A549 (cell line): ENCODE measurements at regions not wholly inside any gene's neighbourhood (a gene's known extent, or its start where the extent isn't known, plus 50 kb on each side); places are given as distances from the start of the nearest gene placed in this dataset.

Experiments used
- ATAC-seq, 2 experiments: fragments of 200-7000 bp in 1 of 2; fragments of >200 bp in 1 of 2; cut with Nextera tagmentation in 1 of 2; cut with Tn5 transposase in 1 of 2; 3 replicates each; pipeline versions ENCODE4 v1.8.0 to v1.9.1; 2018 to 2020; ENCODE audit warnings: mild to moderate bottlenecking in 1 of 2, moderate library complexity in 1 of 2
- CTCF ChIA-PET: fragments of 300-600 bp; sonication (Branson Sonifier 250); formaldehyde crosslinking; extraction: SDS; loops from one replicate; lab custom pipeline; 2021; ENCODE audit warnings: antibody characterized with exemption, inconsistent platforms; lab: Yijun Ruan, JAX
- POLR2A ChIA-PET: fragments of 350-600 bp; formaldehyde crosslinking; extraction: SDS; loops from one replicate; lab custom pipeline; 2021; ENCODE audit warnings: antibody characterized with exemption, inconsistent platforms; lab: Yijun Ruan, JAX
- DNase-seq, 2 experiments: peaks; one replicate each; pipeline versions ENCODE4 v3.0.0 to v3.0.0-alpha.2; 2011 to 2016; ENCODE audit warnings: low read depth in 1 of 2, low spot score in 1 of 2
- FAIRE-seq: peaks from 2 replicates; lab custom pipeline; 2011; peaks lifted over from hg19 to GRCh38; lab: Jason Lieb, UNC
- H3K27ac ChIP-seq, 2 experiments: fragments of >200 bp; sonication (Bioruptor Twin); formaldehyde crosslinking; 3 replicates each; pipeline ENCODE4 v1.5.1; 2016 to 2017
- H3K4me1 ChIP-seq: fragments of >200 bp; sonication (Bioruptor Twin); formaldehyde crosslinking; 3 replicates; pipeline ENCODE4 v1.6.1; 2016
- H3K4me2 ChIP-seq: fragments of >200 bp; sonication (Bioruptor Twin); formaldehyde crosslinking; 3 replicates; pipeline ENCODE4 v1.6.1; 2016
- H3K4me3 ChIP-seq: fragments of >200 bp; sonication (Bioruptor Twin); formaldehyde crosslinking; 3 replicates; pipeline ENCODE4 v1.5.1; 2016
- H3K9me3 ChIP-seq: fragments of >200 bp; sonication (Bioruptor Twin); formaldehyde crosslinking; 3 replicates; pipeline ENCODE4 v1.6.1; 2016
- BHLHE40 ChIP-seq: IDR thresholded peaks from 2 replicates; pipeline ENCODE4 v1.6.1; 2012; ENCODE audit warnings: low read depth, low read length, inconsistent platforms
- CBX2 ChIP-seq: fragments of 200-600 bp; sonication (generic); IDR thresholded peaks from 2 replicates; pipeline ENCODE4 v1.6.1; 2016; ENCODE audit warnings: low read depth, mild to moderate bottlenecking, borderline replicate concordance
- CEBPB ChIP-seq, 2 experiments: fragments of >200 bp in 1 of 2; sonication (Bioruptor Twin) in 1 of 2; formaldehyde crosslinking in 1 of 2; IDR thresholded peaks; 2 replicates each; pipeline ENCODE4 v1.6.1; 2012 to 2016
- CTCF ChIP-seq: fragments of >200 bp; sonication (Bioruptor Twin); formaldehyde crosslinking; IDR thresholded peaks from 3 replicates; pipeline ENCODE4 v1.5.1; 2016
- EHMT2 ChIP-seq: fragments of 200-600 bp; sonication (generic); IDR thresholded peaks from 2 replicates; pipeline ENCODE4 v1.6.1; 2016; ENCODE audit warnings: antibody characterized with exemption, low read depth, mild to moderate bottlenecking, moderate library complexity
- ELK1 ChIP-seq: fragments of 150-350 bp; IDR thresholded peaks from 2 replicates; pipeline ENCODE4 v1.6.1; 2014; ENCODE audit warnings: low read depth, mild to moderate bottlenecking, low read length
- FOSB ChIP-seq: fragments of 250-450 bp; sonication (Bioruptor Pico); IDR thresholded peaks from 2 replicates; pipeline ENCODE4 v1.5.0; 2020; ENCODE audit warnings: mild to moderate bottlenecking, moderate library complexity
- FOSL2 ChIP-seq, 2 experiments: fragments of 450-650 bp in 1 of 2; fragments of >200 bp in 1 of 2; sonication (Bioruptor Twin) in 1 of 2; formaldehyde crosslinking; IDR thresholded peaks; 2 replicates each; pipeline versions ENCODE4 v1.5.0 to v1.6.1; 2016 to 2020; ENCODE audit warnings: mild to moderate bottlenecking in 1 of 2, moderate library complexity in 1 of 2
- GATA3 ChIP-seq: IDR thresholded peaks from 2 replicates; pipeline ENCODE4 v1.6.1; 2012; ENCODE audit warnings: borderline replicate concordance
- HDAC2 ChIP-seq: fragments of 200-600 bp; sonication (generic); IDR thresholded peaks from 2 replicates; pipeline ENCODE4 v1.6.1; 2016
- HEYL ChIP-seq: fragments of 250-450 bp; sonication (Bioruptor Pico); IDR thresholded peaks from 2 replicates; pipeline ENCODE4 v1.8.0; 2021; ENCODE audit warnings: mild to moderate bottlenecking, moderate library complexity
- HOXB5 ChIP-seq: fragments of 250-450 bp; sonication (Bioruptor Pico); IDR thresholded peaks from 2 replicates; pipeline ENCODE4 v1.5.0; 2020; ENCODE audit warnings: mild to moderate bottlenecking, moderate library complexity
- JUN ChIP-seq, 2 experiments: fragments of >200 bp; sonication (Bioruptor Twin); formaldehyde crosslinking; IDR thresholded peaks; 2 replicates in 1 of 2; 3 replicates in 1 of 2; pipeline ENCODE4 v1.6.1; 2016 to 2017
- JUNB ChIP-seq: fragments of >200 bp; sonication (Bioruptor Twin); formaldehyde crosslinking; IDR thresholded peaks from 2 replicates; pipeline ENCODE4 v1.6.1; 2016
- KDM1A ChIP-seq: fragments of 200-600 bp; sonication (generic); IDR thresholded peaks from 2 replicates; pipeline ENCODE4 v1.6.1; 2016; ENCODE audit warnings: low read depth, mild to moderate bottlenecking
- POLR2AphosphoS2 ChIP-seq: conservative IDR thresholded peaks from 2 replicates; pipeline ENCODE4 v1.6.1; 2012; ENCODE audit warnings: low read length, improper control_type of control experiment, inconsistent platforms
- RAD21 ChIP-seq, 2 experiments: fragments of >200 bp in 1 of 2; sonication (Bioruptor Twin) in 1 of 2; formaldehyde crosslinking in 1 of 2; IDR thresholded peaks in 1 of 2; conservative IDR thresholded peaks in 1 of 2; 2 replicates in 1 of 2; 3 replicates in 1 of 2; pipeline ENCODE4 v1.6.1; 2012 to 2018; ENCODE audit warnings: inconsistent platforms in 1 of 2
- RFX5 ChIP-seq: fragments of 450-650 bp; IDR thresholded peaks from 2 replicates; pipeline ENCODE4 v1.7.1; 2014; ENCODE audit warnings: antibody characterized with exemption, mild to moderate bottlenecking, moderate library complexity
- RNF2 ChIP-seq: fragments of 200-600 bp; sonication (generic); IDR thresholded peaks from 2 replicates; pipeline ENCODE4 v1.6.1; 2016; ENCODE audit warnings: low read depth, mild to moderate bottlenecking, antibody characterized with exemption, moderate library complexity, borderline replicate concordance
- SREBF2 ChIP-seq: fragments of 450-650 bp; IDR thresholded peaks from 2 replicates; pipeline ENCODE4 v1.6.1; 2014; ENCODE audit warnings: mild to moderate bottlenecking, moderate library complexity
- TP53 ChIP-seq: fragments of 250-450 bp; sonication (Bioruptor Pico); IDR thresholded peaks from 2 replicates; pipeline ENCODE4 v1.5.0; 2021; ENCODE audit warnings: mild to moderate bottlenecking, moderate library complexity
- ZFP36 ChIP-seq: fragments of 450-650 bp; IDR thresholded peaks from 2 replicates; pipeline ENCODE4 v1.6.1; 2014; ENCODE audit warnings: borderline replicate concordance; ENCODE audit not compliant: partially characterized antibody
- ZSCAN20 ChIP-seq: fragments of 250-450 bp; sonication (Bioruptor Pico); IDR thresholded peaks from 2 replicates; pipeline ENCODE4 v1.8.0; 2022; ENCODE audit warnings: mild to moderate bottlenecking, moderate library complexity
- WGBS: methylation state at CpG from one replicate; pipeline ENCODE4 v1.1.6; 2017; ENCODE audit errors: missing lambda C conversion rate; 5-methylcytosine and 5-hydroxymethylcytosine counted together

- POLR2A ChIA-PET, result no interaction called here
- DNase-seq (no peak), ATAC-seq (no peak), FAIRE-seq (no peak)
- H3K4me3 ChIP-seq, result no peak overlapping the region
- H3K4me2 ChIP-seq, result no peak overlapping the region
- CTCF ChIA-PET, result no interaction called here
- H3K4me1 ChIP-seq, result no peaks in the 10 kb centered on the region
- WGBS, result 86% methylated on average over 2 of the region's 2 CpGs
- no peak for TF ChIP-seq JUNB
- no peak for TF ChIP-seq FOSB (CRISPR knock-in tag)
- no peak for TF ChIP-seq ELK1
- TF ChIP-seq RFX5, result no peak
- no peak for TF ChIP-seq RNF2
- TF ChIP-seq KDM1A, result no peak
- no peak for TF ChIP-seq SREBF2
- TF ChIP-seq EHMT2, result no peak
- no peak for TF ChIP-seq HDAC2
- no peak for TF ChIP-seq CBX2
- no peak overlapping the region for H3K27ac ChIP-seq
- H3K9me3 ChIP-seq, result no peaks in the 10 kb centered on the region
Measured at GRCh38 chr16:47854737-47855136, 301.1 kb downstream of the ABCC12 start.

DNA sequence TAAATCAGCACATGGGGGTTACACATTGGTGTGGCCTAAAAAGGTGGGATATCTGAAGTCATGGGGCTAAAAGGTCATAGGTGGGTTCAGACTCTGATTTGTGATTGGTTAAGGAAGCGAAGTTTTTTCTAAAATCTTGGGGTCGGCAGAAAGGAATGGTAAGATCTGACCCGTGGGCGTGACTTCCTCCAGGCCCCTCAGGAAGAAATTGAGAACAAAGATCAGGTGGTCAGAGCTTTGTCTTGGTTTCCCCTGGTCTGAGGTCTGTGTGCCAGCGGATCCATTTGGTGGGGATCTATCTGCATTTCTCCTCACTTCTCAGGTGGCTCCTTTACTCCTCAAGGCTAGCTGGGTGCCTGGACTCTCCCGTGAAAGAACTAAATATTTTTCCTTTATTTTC lies 302.8 kb downstream of the ABCC12 start:
- WGBS, result 81% methylated on average over 6 of the region's 6 CpGs
- no peak for ATAC-seq
- no peak overlapping the region for H3K27ac ChIP-seq
- H3K4me2 ChIP-seq, result no peak overlapping the region
- H3K4me3 ChIP-seq, result no peak overlapping the region
- no peaks in the 10 kb centered on the region for H3K4me1 ChIP-seq
- CTCF ChIA-PET, result interaction anchor here (1.5 kb wide), 1 partner anchor 202 kb away, joined by 4 read pairs; no protein-coding TSS in a partner anchor
- FAIRE-seq, result no peak
- TF ChIP-seq JUNB (no peak), TP53 (no peak), FOSL2 (IDR thresholded peaks at IDR 0.05) (no peak), FOSL2 (CRISPR knock-in tag; IDR thresholded peaks at IDR 0.05) (no peak), POLR2AphosphoS2 (no peak), JUN (IDR thresholded peaks at IDR 0.05) (no peak), BHLHE40 (no peak)
- POLR2A ChIA-PET, result no interaction called here
- DNase-seq, result no peak
- no peaks in the 10 kb centered on the region for H3K9me3 ChIP-seq

- TF ChIP-seq HOXB5 (CRISPR knock-in tag), result no peak
- no peak for TF ChIP-seq CEBPB (IDR thresholded peaks at IDR 0.05)
- TF ChIP-seq RAD21 (conservative IDR thresholded peaks at IDR 0.05 in 1 of 2, IDR thresholded peaks at IDR 0.05 in 1 of 2), result no peak
- H3K4me2 ChIP-seq, result no peak overlapping the region
- ATAC-seq (no peak), FAIRE-seq (no peak), DNase-seq (no peak)
- no peaks in the 10 kb centered on the region for H3K9me3 ChIP-seq
- ChIA-PET CTCF (no interaction called here), POLR2A (no interaction called here)
- no peak overlapping the region for H3K27ac ChIP-seq
- H3K4me3 ChIP-seq, result no peak overlapping the region
- 49% methylated on average over 8 of the region's 8 CpGs for WGBS
- no peaks in the 10 kb centered on the region for H3K4me1 ChIP-seq
Measured at GRCh38 chr16:47851146-47851545, 304.6 kb downstream of the ABCC12 start.

DNA sequence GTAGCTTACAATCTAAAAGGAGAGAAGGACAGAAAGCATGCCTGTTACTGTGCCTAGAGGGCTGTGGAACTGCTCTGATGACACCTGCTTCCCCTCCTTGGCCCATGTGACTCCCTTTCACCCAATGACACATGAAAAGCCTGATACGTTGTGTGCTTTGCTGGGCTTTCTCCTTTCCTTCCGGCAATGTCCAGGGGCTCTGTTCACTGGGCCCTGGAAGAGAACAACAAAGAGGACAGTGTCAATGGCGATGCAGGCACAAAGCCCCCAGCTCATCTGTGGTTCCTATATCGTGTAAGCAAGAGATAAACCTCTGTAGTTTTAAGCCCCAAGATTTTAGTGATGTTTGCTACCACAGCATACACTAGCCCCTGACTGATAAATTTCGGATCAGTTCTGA lies 306.1 kb downstream of the ABCC12 start:
- no peak for DNase-seq
- H3K4me1 ChIP-seq, result no peaks in the 10 kb centered on the region
- no peak for ATAC-seq
- FAIRE-seq, result no peak
- ChIA-PET CTCF (interaction anchor here (0.6 to 1.1 kb wide), 4 partner anchors 16 to 307 kb away, joined by 3 to 4 read pairs (median 3); no protein-coding TSS in a partner anchor), POLR2A (no interaction called here)
- no peak overlapping the region for H3K4me3 ChIP-seq
- no peaks in the 10 kb centered on the region for H3K9me3 ChIP-seq
- no peak overlapping the region for H3K27ac ChIP-seq
- no peak for TF ChIP-seq HEYL (CRISPR knock-in tag)
- TF ChIP-seq ZSCAN20, result no peak
- no peak for TF ChIP-seq ZFP36
- TF ChIP-seq GATA3, result no peak
- no peak for TF ChIP-seq FOSB (CRISPR knock-in tag)
- TF ChIP-seq JUNB, result no peak
- TF ChIP-seq CTCF, result no peak
- H3K4me2 ChIP-seq, result no peak overlapping the region
- WGBS, result 68% methylated on average over 5 of the region's 5 CpGs
